ENCODE measurements at regions not wholly inside any gene's neighbourhood (a gene's known extent, or its start where the extent isn't known, plus 50 kb on each side); places are given as distances from the start of the nearest gene placed in this dataset.

- no peak overlapping the region for H3K27ac ChIP-seq (ENCODE audit: low read length)
- no peaks in the 10 kb centered on the region for H3F3A ChIP-seq (ENCODE audit: insufficient read depth, low read length)
- H3K9ac ChIP-seq (ENCODE audit: low read length) = no peak overlapping the region
- no peaks in the 10 kb centered on the region for H3K79me2 ChIP-seq (ENCODE audit: low read length)
- H3K4me2 ChIP-seq (ENCODE audit: low read depth, low read length) = no peak overlapping the region
- no peak overlapping the region for H3K4me3 ChIP-seq (ENCODE audit: low read length)
- TF ChIP-seq EZH2phosphoT487 (IDR thresholded peaks at IDR 0.05; ENCODE audit: low read length) (no peak), CTCF (IDR thresholded peaks at IDR 0.05; ENCODE audit: low read length) (no peak), EZH2 (optimal IDR thresholded peaks at IDR 0.05; ENCODE audit: low read depth, low read length) (no peak)
- H3K27me3 ChIP-seq (replicated peaks; ENCODE audit: insufficient read depth, low read length) = no peaks in the 10 kb centered on the region
- H3K4me1 ChIP-seq (ENCODE audit: low read length) = no peaks in the 10 kb centered on the region
- no peak overlapping the region for H2AFZ ChIP-seq (ENCODE audit: low read length)
- H3K9me3 ChIP-seq (replicated peaks; ENCODE audit: insufficient read depth, low read length) = no peaks in the 10 kb centered on the region
- no peak for DNase-seq
- H3K9me2 ChIP-seq (replicated peaks; ENCODE audit: insufficient read depth, low read length) = no peaks in the 10 kb centered on the region
- no peaks in the 10 kb centered on the region for H3K36me3 ChIP-seq (replicated peaks; ENCODE audit: insufficient read depth, low read length)
- H4K20me1 ChIP-seq (ENCODE audit: insufficient read depth, low read length) = no peaks in the 10 kb centered on the region
Measured at GRCh38 chr22:48358886-48359612, 1468.6 kb downstream of the BRD1 start.

GRCh38 chr22:48357961-48358360 is 1469.7 kb downstream of the BRD1 start:
- H3K27ac ChIP-seq (ENCODE audit: low read length) = no peak overlapping the region
- H3K9ac ChIP-seq (ENCODE audit: low read length) = no peak overlapping the region
- H3K4me1 ChIP-seq (ENCODE audit: low read length) = no peaks in the 10 kb centered on the region
- H4K20me1 ChIP-seq (ENCODE audit: insufficient read depth, low read length) = no peaks in the 10 kb centered on the region
- DNase-seq = no peak
- H3K36me3 ChIP-seq (replicated peaks; ENCODE audit: insufficient read depth, low read length) = no peaks in the 10 kb centered on the region
- no peaks in the 10 kb centered on the region for H3K9me3 ChIP-seq (replicated peaks; ENCODE audit: insufficient read depth, low read length)
- H2AFZ ChIP-seq (ENCODE audit: low read length) = no peak overlapping the region
- no peaks in the 10 kb centered on the region for H3K9me2 ChIP-seq (replicated peaks; ENCODE audit: insufficient read depth, low read length)
- no peak for TF ChIP-seq EZH2phosphoT487 (IDR thresholded peaks at IDR 0.05; ENCODE audit: low read length)
- H3F3A ChIP-seq (ENCODE audit: insufficient read depth, low read length) = no peaks in the 10 kb centered on the region
- no peak overlapping the region for H3K4me3 ChIP-seq (ENCODE audit: low read length)
- H3K79me2 ChIP-seq (ENCODE audit: low read length) = no peaks in the 10 kb centered on the region
- no peak overlapping the region for H3K4me2 ChIP-seq (ENCODE audit: low read depth, low read length)
- H3K27me3 ChIP-seq (replicated peaks; ENCODE audit: insufficient read depth, low read length) = no peaks in the 10 kb centered on the region

DNA sequence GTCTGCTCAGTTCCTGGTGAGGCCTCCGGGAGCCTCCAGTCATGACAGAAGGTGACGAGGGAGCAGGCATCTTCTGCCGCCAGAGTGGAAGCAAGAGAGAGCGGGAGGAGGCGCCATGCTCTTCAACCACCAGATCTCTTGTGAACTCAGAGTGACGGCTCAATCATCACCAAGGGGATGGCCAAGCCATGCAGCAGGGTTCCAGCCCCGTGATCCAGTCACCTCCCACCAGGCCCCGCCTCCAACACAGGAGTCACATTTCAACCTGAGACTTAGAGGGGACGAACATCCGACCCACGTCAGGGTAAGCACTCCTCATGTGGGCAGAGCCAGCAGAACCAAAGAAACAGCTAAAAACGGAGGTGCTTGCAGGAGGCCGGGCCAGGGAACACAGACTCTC is 1470.5 kb downstream of the BRD1 start:
- no peak overlapping the region for H3K4me3 ChIP-seq (ENCODE audit: low read length)
- H3K79me2 ChIP-seq (ENCODE audit: low read length) = no peaks in the 10 kb centered on the region
- no peaks in the 10 kb centered on the region for H3K9me3 ChIP-seq (replicated peaks; ENCODE audit: insufficient read depth, low read length)
- DNase-seq = no peak
- no peak for TF ChIP-seq EZH2phosphoT487 (IDR thresholded peaks at IDR 0.05; ENCODE audit: low read length)
- TF ChIP-seq EZH2 (optimal IDR thresholded peaks at IDR 0.05; ENCODE audit: low read depth, low read length) = no peak
- H3K27me3 ChIP-seq (replicated peaks; ENCODE audit: insufficient read depth, low read length) = no peaks in the 10 kb centered on the region
- H3K36me3 ChIP-seq (replicated peaks; ENCODE audit: insufficient read depth, low read length) = no peaks in the 10 kb centered on the region
- H3F3A ChIP-seq (ENCODE audit: insufficient read depth, low read length) = no peaks in the 10 kb centered on the region
- no peak overlapping the region for H2AFZ ChIP-seq (ENCODE audit: low read length)
- H4K20me1 ChIP-seq (ENCODE audit: insufficient read depth, low read length) = no peaks in the 10 kb centered on the region
- no peak overlapping the region for H3K27ac ChIP-seq (ENCODE audit: low read length)
- no peaks in the 10 kb centered on the region for H3K9me2 ChIP-seq (replicated peaks; ENCODE audit: insufficient read depth, low read length)
- H3K9ac ChIP-seq (ENCODE audit: low read length) = no peak overlapping the region
- H3K4me1 ChIP-seq (ENCODE audit: low read length) = peaks cover 6% of the 10 kb centered on the region
- no peak overlapping the region for H3K4me2 ChIP-seq (ENCODE audit: low read depth, low read length)

- H3K4me1 ChIP-seq (ENCODE audit: low read length) = peaks cover 11% of the 10 kb centered on the region
- no peak for DNase-seq
Measured at GRCh38 chr22:48356731-48357130, 1470.9 kb downstream of the BRD1 start.

More at GRCh38 chr22:48356731-48357130, 1470.9 kb downstream of the BRD1 start:
- Histone ChIP-seq H3K9me3 (replicated peaks; ENCODE audit: insufficient read depth, low read length) (no peaks in the 10 kb centered on the region), H3K79me2 (ENCODE audit: low read length) (no peaks in the 10 kb centered on the region), H3K4me3 (ENCODE audit: low read length) (no peak overlapping the region), H2AFZ (ENCODE audit: low read length) (no peak overlapping the region), H4K20me1 (ENCODE audit: insufficient read depth, low read length) (no peaks in the 10 kb centered on the region), H3K36me3 (replicated peaks; ENCODE audit: insufficient read depth, low read length) (no peaks in the 10 kb centered on the region), H3K9ac (ENCODE audit: low read length) (no peak overlapping the region), H3K27me3 (replicated peaks; ENCODE audit: insufficient read depth, low read length) (no peaks in the 10 kb centered on the region), H3K9me2 (replicated peaks; ENCODE audit: insufficient read depth, low read length) (no peaks in the 10 kb centered on the region), H3F3A (ENCODE audit: insufficient read depth, low read length) (no peaks in the 10 kb centered on the region), H3K4me2 (ENCODE audit: low read depth, low read length) (no peak overlapping the region), H3K27ac (ENCODE audit: low read length) (no peak overlapping the region)
- no peak for TF ChIP-seq EZH2phosphoT487 (IDR thresholded peaks at IDR 0.05; ENCODE audit: low read length)
- TF ChIP-seq CTCF (IDR thresholded peaks at IDR 0.05; ENCODE audit: low read length) = no peak
- TF ChIP-seq EZH2 (optimal IDR thresholded peaks at IDR 0.05; ENCODE audit: low read depth, low read length) = no peak

Data from MM.1S (cell line).